Astrocyte of the cerebellum (primary cell): ENCODE measurements at regions not wholly inside any gene's neighbourhood (a gene's known extent, or its start where the extent isn't known, plus 50 kb on each side); places are given as distances from the start of the nearest gene placed in this dataset.

Source experiments
- DNase-seq: peaks from one replicate; pipeline ENCODE4 v3.0.0-alpha.2; 2011; ENCODE audit warnings: low read depth
- H3K4me3 ChIP-seq: 2 replicates; pipeline ENCODE4 v1.5.1; 2011; ENCODE audit warnings: mild to moderate bottlenecking, low read depth, low read length, moderate library complexity
- in situ Hi-C: cut with HindIII; loops from 2 replicates; pipeline ENCODE4 v1.10.0; 2017; ENCODE audit warnings: low sequenced_read_pairs
- TF ChIP-seq, protein P1 (sequence below): IDR thresholded peaks from 2 replicates; pipeline ENCODE4 v1.5.1; 2012; ENCODE audit warnings: low read length, low read depth, moderate library complexity, mild to moderate bottlenecking; ENCODE audit errors: missing control alignments

DNA sequence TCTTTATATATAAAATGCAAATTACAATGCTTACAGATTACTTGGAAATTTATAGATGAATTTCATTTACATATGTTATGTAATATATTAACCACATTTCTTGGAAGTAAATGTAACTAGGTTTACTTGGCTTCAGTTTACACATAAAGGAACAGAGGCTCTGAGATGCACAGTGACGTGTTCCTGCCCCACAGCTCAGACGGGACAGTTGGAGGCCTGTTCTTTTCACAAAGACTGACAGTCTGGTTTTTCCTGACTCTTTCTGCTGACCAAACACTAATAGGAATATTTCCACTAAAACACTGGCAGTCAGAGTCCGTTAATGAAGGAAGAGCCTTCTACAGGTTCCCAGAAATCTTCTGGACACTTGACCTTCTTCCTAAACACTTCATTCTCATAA is 336.1 kb downstream of the MFSD1 start:
- TF ChIP-seq, protein P1, sequence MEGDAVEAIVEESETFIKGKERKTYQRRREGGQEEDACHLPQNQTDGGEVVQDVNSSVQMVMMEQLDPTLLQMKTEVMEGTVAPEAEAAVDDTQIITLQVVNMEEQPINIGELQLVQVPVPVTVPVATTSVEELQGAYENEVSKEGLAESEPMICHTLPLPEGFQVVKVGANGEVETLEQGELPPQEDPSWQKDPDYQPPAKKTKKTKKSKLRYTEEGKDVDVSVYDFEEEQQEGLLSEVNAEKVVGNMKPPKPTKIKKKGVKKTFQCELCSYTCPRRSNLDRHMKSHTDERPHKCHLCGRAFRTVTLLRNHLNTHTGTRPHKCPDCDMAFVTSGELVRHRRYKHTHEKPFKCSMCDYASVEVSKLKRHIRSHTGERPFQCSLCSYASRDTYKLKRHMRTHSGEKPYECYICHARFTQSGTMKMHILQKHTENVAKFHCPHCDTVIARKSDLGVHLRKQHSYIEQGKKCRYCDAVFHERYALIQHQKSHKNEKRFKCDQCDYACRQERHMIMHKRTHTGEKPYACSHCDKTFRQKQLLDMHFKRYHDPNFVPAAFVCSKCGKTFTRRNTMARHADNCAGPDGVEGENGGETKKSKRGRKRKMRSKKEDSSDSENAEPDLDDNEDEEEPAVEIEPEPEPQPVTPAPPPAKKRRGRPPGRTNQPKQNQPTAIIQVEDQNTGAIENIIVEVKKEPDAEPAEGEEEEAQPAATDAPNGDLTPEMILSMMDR: no peak
- no peak overlapping the region for H3K4me3 ChIP-seq
- no peak for DNase-seq
- in situ Hi-C loops: no loop called here

DNA sequence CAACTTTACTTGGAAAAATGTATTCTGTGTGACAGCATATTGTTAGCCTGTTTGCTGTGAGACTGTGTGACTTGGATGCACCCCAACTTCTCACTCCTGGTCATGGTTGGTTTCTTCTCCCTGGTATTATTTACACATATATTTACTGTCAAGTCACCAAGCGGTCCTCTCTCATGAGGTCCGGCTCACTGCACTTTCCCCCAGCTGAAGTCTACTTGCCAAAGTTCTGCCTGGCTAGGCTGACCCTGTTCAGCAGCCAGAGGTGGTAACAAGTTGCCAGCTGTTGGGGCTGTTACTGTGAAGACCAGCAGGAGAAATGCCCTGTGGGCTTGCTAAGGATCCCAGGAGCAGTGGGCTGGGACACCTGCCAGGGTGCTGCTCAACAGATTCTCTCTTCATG is 337.5 kb downstream of the MFSD1 start:
- H3K4me3 ChIP-seq: no peak overlapping the region
- DNase-seq: no peak
- TF ChIP-seq, protein P1: no peak
- in situ Hi-C loops: no loop called here

DNA sequence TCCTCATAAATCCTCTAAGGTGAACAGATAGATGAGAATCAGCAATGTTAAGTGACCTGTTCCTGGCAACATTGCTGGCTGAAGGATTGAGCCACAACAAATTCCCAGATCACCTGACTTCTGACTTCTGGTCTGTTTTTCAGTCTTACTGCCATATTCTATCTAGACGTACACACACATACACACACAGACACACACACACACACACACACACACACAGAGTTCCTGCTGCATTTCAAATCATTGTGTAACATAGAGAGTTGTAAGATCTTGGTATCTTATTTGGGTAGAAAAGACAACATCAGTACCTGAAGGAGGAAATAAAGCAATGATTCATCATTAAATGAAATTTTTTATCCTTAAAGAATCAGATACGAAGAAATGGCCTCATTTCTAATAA is 342.6 kb downstream of the MFSD1 start:
- no peak overlapping the region for H3K4me3 ChIP-seq
- TF ChIP-seq, protein P1: no peak
- in situ Hi-C loops: no loop called here
- DNase-seq: no peak

DNA sequence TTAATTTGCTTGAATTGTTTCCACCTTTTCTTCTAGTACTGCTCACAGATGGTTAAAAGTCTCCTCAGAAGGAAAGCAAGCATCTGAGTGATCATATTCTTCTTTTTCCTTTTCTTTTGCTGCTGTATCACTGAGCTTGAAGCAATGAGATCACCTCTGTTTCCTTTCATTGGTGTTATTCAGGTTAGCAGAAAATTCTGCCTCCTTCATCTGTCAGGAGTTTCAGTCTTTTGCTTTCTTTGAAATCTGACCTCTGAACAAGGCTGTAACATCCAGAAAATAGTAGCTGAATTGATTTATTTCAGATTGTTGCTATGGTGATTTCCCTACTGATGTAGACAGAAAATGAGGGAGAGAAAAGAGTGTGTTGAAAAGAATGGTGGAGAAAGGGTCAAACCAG is 343.0 kb downstream of the MFSD1 start:
- TF ChIP-seq, protein P1: no peak
- no peak for DNase-seq
- no peak overlapping the region for H3K4me3 ChIP-seq
- in situ Hi-C loops: no loop called here

DNA sequence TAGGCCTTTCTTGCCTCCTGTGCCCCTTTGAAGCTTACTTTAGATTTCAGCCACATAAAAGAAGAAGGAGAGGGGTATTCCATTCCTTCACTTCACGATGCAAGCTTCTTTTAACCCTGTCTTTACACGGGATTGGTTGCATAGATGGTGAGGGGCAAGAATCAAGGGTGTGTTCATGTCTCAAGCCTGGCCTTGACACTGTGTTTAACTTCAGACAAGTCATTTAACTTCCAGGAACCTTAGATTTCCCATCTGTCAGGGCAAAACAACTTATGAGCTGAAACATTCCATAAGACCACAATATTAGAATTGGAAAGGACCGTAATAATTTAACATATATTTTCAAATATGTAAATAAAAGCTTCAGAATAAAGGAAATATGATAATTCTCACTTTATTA is 344.5 kb downstream of the MFSD1 start:
- in situ Hi-C loops: no loop called here
- TF ChIP-seq, protein P1: no peak
- H3K4me3 ChIP-seq: no peak overlapping the region
- DNase-seq: no peak

DNA sequence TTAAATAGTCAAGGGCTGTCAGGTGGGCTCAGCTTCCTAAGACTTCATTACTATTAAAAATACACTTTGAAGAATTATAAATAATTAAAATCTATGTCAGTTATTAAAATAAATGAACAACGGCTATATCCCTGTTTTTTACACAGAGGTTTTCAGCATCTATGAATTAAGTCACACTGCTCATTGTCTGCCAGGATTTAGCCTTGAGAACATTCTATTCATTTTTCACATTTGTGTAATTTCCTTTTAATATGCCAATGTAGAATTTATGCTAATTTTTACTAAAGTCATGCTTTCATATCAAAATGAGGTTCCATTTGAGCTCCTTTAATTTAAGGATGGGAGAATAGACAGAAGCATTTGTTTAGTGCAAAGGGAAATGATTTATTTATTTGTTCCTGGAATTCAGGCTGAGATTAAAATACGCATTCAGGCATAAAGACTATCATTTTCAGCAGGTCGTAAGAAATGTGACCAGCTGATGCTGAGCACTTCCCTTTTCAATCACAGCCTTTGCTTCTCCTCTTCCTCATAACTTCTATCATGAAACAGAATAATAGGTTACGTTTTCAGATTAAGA is 345.1 kb downstream of the MFSD1 start:
- TF ChIP-seq, protein P1: no peak
- H3K4me3 ChIP-seq: no peak overlapping the region
- DNase-seq: no peak
- in situ Hi-C loops: no loop called here

DNA sequence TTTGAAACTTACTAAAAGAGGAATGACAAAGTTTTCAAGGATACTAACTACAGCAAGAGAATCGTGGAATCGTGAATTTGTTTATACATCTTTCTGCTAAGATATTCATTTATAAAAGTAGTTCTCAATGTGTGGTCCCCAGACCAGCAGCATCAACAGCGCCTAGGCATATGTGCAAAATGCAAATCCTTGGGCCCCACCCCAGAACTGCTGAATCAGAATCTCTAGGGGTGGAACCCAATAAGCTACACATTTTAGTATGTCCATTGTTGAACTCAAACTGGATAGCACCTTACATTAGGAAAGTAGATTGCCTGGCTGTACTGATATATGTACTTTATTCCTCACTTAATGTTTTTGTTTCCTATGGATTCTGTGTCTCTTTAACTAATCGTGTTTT is 346.0 kb downstream of the MFSD1 start:
- in situ Hi-C loops: no loop called here
- H3K4me3 ChIP-seq: no peak overlapping the region
- TF ChIP-seq, protein P1: no peak
- DNase-seq: no peak
